ENCODE measurements at regions not wholly inside any gene's neighbourhood (a gene's known extent, or its start where the extent isn't known, plus 50 kb on each side); places are given as distances from the start of the nearest gene placed in this dataset.

GRCh38 chr15:61571026-61571425 lies 341.9 kb upstream of the RORA start:
- no peak for TF ChIP-seq CTCF (IDR thresholded peaks at IDR 0.05; ENCODE audit: low read depth, low read length)
- POLR2A ChIA-PET, result no interaction called here
- no peaks in the 10 kb centered on the region for H3K27me3 ChIP-seq (ENCODE audit: control insufficient read depth, insufficient read depth, low read length)
- no peak overlapping the region for H3K27ac ChIP-seq (ENCODE audit: low read depth, low read length)
- H3K9me3 ChIP-seq (ENCODE audit: control insufficient read depth, insufficient read depth, low read length), result no peaks in the 10 kb centered on the region
- CTCF ChIA-PET, result no interaction called here
- H3K4me3 ChIP-seq (ENCODE audit: low read depth, low read length), result no peak overlapping the region
- no peak for DNase-seq (ENCODE audit: low read depth, low spot score)

GRCh38 chr15:61564785-61565184 lies 335.7 kb upstream of the RORA start:
- H3K27ac ChIP-seq (ENCODE audit: low read depth, low read length), result no peak overlapping the region
- DNase-seq (ENCODE audit: low read depth, low spot score), result no peak
- H3K27me3 ChIP-seq (ENCODE audit: control insufficient read depth, insufficient read depth, low read length), result no peaks in the 10 kb centered on the region
- POLR2A ChIA-PET, result no interaction called here
- no peak overlapping the region for H3K4me3 ChIP-seq (ENCODE audit: low read depth, low read length)
- CTCF ChIA-PET, result no interaction called here
- TF ChIP-seq CTCF (IDR thresholded peaks at IDR 0.05; ENCODE audit: low read depth, low read length), result no peak
- no peaks in the 10 kb centered on the region for H3K9me3 ChIP-seq (ENCODE audit: control insufficient read depth, insufficient read depth, low read length)

- Histone ChIP-seq H3K4me3 (ENCODE audit: low read depth, low read length) (no peak overlapping the region), H3K27ac (ENCODE audit: low read depth, low read length) (no peak overlapping the region), H3K27me3 (ENCODE audit: control insufficient read depth, insufficient read depth, low read length) (no peaks in the 10 kb centered on the region), H3K9me3 (ENCODE audit: control insufficient read depth, insufficient read depth, low read length) (no peaks in the 10 kb centered on the region)
- DNase-seq (ENCODE audit: low read depth, low spot score), result no peak
- no peak for TF ChIP-seq CTCF (IDR thresholded peaks at IDR 0.05; ENCODE audit: low read depth, low read length)
- ChIA-PET CTCF (no interaction called here), POLR2A (no interaction called here)
Measured at GRCh38 chr15:61558172-61559136, 329.4 kb upstream of the RORA start.

- ChIA-PET POLR2A (no interaction called here), CTCF (no interaction called here)
- DNase-seq (ENCODE audit: low read depth, low spot score), result no peak
- no peak overlapping the region for H3K4me3 ChIP-seq (ENCODE audit: low read depth, low read length)
- no peaks in the 10 kb centered on the region for H3K9me3 ChIP-seq (ENCODE audit: control insufficient read depth, insufficient read depth, low read length)
- TF ChIP-seq CTCF (IDR thresholded peaks at IDR 0.05; ENCODE audit: low read depth, low read length), result no peak
- no peak overlapping the region for H3K27ac ChIP-seq (ENCODE audit: low read depth, low read length)
- no peaks in the 10 kb centered on the region for H3K27me3 ChIP-seq (ENCODE audit: control insufficient read depth, insufficient read depth, low read length)
Measured at GRCh38 chr15:61556037-61556648, 327.0 kb upstream of the RORA start.

GRCh38 chr15:61549727-61550126 lies 320.6 kb upstream of the RORA start:
- Histone ChIP-seq H3K9me3 (ENCODE audit: control insufficient read depth, insufficient read depth, low read length) (no peaks in the 10 kb centered on the region), H3K4me3 (ENCODE audit: low read depth, low read length) (no peak overlapping the region), H3K27ac (ENCODE audit: low read depth, low read length) (no peak overlapping the region), H3K27me3 (ENCODE audit: control insufficient read depth, insufficient read depth, low read length) (no peaks in the 10 kb centered on the region)
- no peak for TF ChIP-seq CTCF (IDR thresholded peaks at IDR 0.05; ENCODE audit: low read depth, low read length)
- CTCF ChIA-PET, result no interaction called here
- no peak for DNase-seq (ENCODE audit: low read depth, low spot score)
- POLR2A ChIA-PET, result no interaction called here

Measured in AG04450 (cell line).